ENCODE measurements at regions not wholly inside any gene's neighbourhood (a gene's known extent, or its start where the extent isn't known, plus 50 kb on each side); places are given as distances from the start of the nearest gene placed in this dataset.
"Not testable (repeated sequence)": the region's sequence is repeated elsewhere in the genome, so short reads cannot be mapped to it uniquely, and the experiment has no call there.

- Mint-ChIP-seq H3K27me3 (no peaks in the 10 kb centered on the region), H3K4me3 (no peak overlapping the region), H3K4me1 (peaks cover 45% of the 10 kb centered on the region), H3K27ac (no peak overlapping the region), H3K9me3 (peaks cover 4% of the 10 kb centered on the region), H3K36me3 (peaks cover 31% of the 10 kb centered on the region)
- DNase-seq = no peak
Measured at GRCh38 chr13:42417626-42418025, 145.7 kb downstream of the AKAP11 start.

GRCh38 chr13:42418184-42418583, 146.2 kb downstream of the AKAP11 start:
- H3K4me1 Mint-ChIP-seq = peaks cover 39% of the 10 kb centered on the region
- H3K4me3 Mint-ChIP-seq = no peak overlapping the region
- no peak for DNase-seq
- H3K27ac Mint-ChIP-seq = no peak overlapping the region
- H3K27me3 Mint-ChIP-seq = no peaks in the 10 kb centered on the region
- H3K36me3 Mint-ChIP-seq = peaks cover 37% of the 10 kb centered on the region
- peaks cover 7% of the 10 kb centered on the region for H3K9me3 Mint-ChIP-seq

GRCh38 chr13:42420304-42420703, 148.4 kb downstream of the AKAP11 start:
- DNase-seq = peak; percentile 51
- Mint-ChIP-seq H3K27ac (no peak overlapping the region), H3K27me3 (no peaks in the 10 kb centered on the region), H3K4me3 (no peak overlapping the region), H3K36me3 (peaks cover 40% of the 10 kb centered on the region), H3K4me1 (peaks cover 31% of the 10 kb centered on the region), H3K9me3 (peaks cover 16% of the 10 kb centered on the region)

- H3K9me3 Mint-ChIP-seq = peaks cover 15% of the 10 kb centered on the region
- no peak overlapping the region for H3K4me3 Mint-ChIP-seq
- no peak for DNase-seq
- H3K27me3 Mint-ChIP-seq = no peaks in the 10 kb centered on the region
- H3K4me1 Mint-ChIP-seq = peaks cover 29% of the 10 kb centered on the region
- no peak overlapping the region for H3K27ac Mint-ChIP-seq
- H3K36me3 Mint-ChIP-seq = peaks cover 37% of the 10 kb centered on the region
Measured at GRCh38 chr13:42422681-42423080, 150.7 kb downstream of the AKAP11 start.

GRCh38 chr13:42424182-42424581, 149.8 kb upstream of the TNFSF11 start:
- H3K4me3 Mint-ChIP-seq = no peak overlapping the region

GRCh38 chr13:42445354-42445753, 128.6 kb upstream of the TNFSF11 start:
- Mint-ChIP-seq H3K4me3 (no peak overlapping the region), H3K4me1 (peaks cover 6% of the 10 kb centered on the region), H3K27ac (no peak overlapping the region), H3K27me3 (no peaks in the 10 kb centered on the region), H3K36me3 (peaks cover 46% of the 10 kb centered on the region), H3K9me3 (peaks cover 28% of the 10 kb centered on the region)
- no peak for DNase-seq

More at GRCh38 chr13:42424182-42424581, 149.8 kb upstream of the TNFSF11 start:
- Mint-ChIP-seq H3K4me1 (peaks cover 17% of the 10 kb centered on the region), H3K36me3 (peaks cover 29% of the 10 kb centered on the region), H3K9me3 (peaks cover 15% of the 10 kb centered on the region), H3K27ac (no peak overlapping the region), H3K27me3 (no peaks in the 10 kb centered on the region)
- no peak for DNase-seq

GRCh38 chr13:42446597-42446996, 127.4 kb upstream of the TNFSF11 start:
- not testable (repeated sequence) for H3K27me3 Mint-ChIP-seq, H3K4me1 Mint-ChIP-seq, DNase-seq, H3K4me3 Mint-ChIP-seq, H3K27ac Mint-ChIP-seq
- H3K36me3 Mint-ChIP-seq = peaks cover 39% of the 10 kb centered on the region
- H3K9me3 Mint-ChIP-seq = peaks cover 24% of the 10 kb centered on the region

- H3K9me3 Mint-ChIP-seq = peaks cover 1% of the 10 kb centered on the region
- H3K27ac Mint-ChIP-seq = no peak overlapping the region
- H3K36me3 Mint-ChIP-seq = peaks cover 4% of the 10 kb centered on the region
- peaks cover 6% of the 10 kb centered on the region for H3K4me1 Mint-ChIP-seq
- no peaks in the 10 kb centered on the region for H3K27me3 Mint-ChIP-seq
- no peak overlapping the region for H3K4me3 Mint-ChIP-seq
- DNase-seq = no peak
Measured at GRCh38 chr13:42453091-42453645, 120.8 kb upstream of the TNFSF11 start.

- no peak for DNase-seq
- no peak overlapping the region for H3K27ac Mint-ChIP-seq
- peaks cover 2% of the 10 kb centered on the region for H3K4me1 Mint-ChIP-seq
- peaks cover 4% of the 10 kb centered on the region for H3K36me3 Mint-ChIP-seq
- H3K9me3 Mint-ChIP-seq = peaks cover 1% of the 10 kb centered on the region
- no peak overlapping the region for H3K4me3 Mint-ChIP-seq
- no peaks in the 10 kb centered on the region for H3K27me3 Mint-ChIP-seq
Measured at GRCh38 chr13:42454749-42455148, 119.2 kb upstream of the TNFSF11 start.

GRCh38 chr13:42458193-42458592, 115.8 kb upstream of the TNFSF11 start:
- H3K27ac Mint-ChIP-seq = no peak overlapping the region

GRCh38 chr13:42466123-42466522, 107.8 kb upstream of the TNFSF11 start:
- peak overlapping the region; percentile 39 for H3K27ac Mint-ChIP-seq
- H3K9me3 Mint-ChIP-seq = peaks cover 29% of the 10 kb centered on the region
- H3K36me3 Mint-ChIP-seq = peaks cover 41% of the 10 kb centered on the region

More at GRCh38 chr13:42458193-42458592, 115.8 kb upstream of the TNFSF11 start:
- no peak for DNase-seq
- H3K27me3 Mint-ChIP-seq = no peaks in the 10 kb centered on the region
- no peaks in the 10 kb centered on the region for H3K4me1 Mint-ChIP-seq
- peaks cover 18% of the 10 kb centered on the region for H3K36me3 Mint-ChIP-seq
- H3K9me3 Mint-ChIP-seq = peaks cover 11% of the 10 kb centered on the region
- H3K4me3 Mint-ChIP-seq = no peak overlapping the region

GRCh38 chr13:42466609-42467008, 107.3 kb upstream of the TNFSF11 start:
- H3K9me3 Mint-ChIP-seq = peaks cover 29% of the 10 kb centered on the region
- peaks cover 13% of the 10 kb centered on the region for H3K4me1 Mint-ChIP-seq
- no peaks in the 10 kb centered on the region for H3K27me3 Mint-ChIP-seq
- no peak overlapping the region for H3K27ac Mint-ChIP-seq
- H3K36me3 Mint-ChIP-seq = peaks cover 38% of the 10 kb centered on the region
- no peak overlapping the region for H3K4me3 Mint-ChIP-seq
- DNase-seq = no peak

More at GRCh38 chr13:42466123-42466522, 107.8 kb upstream of the TNFSF11 start:
- DNase-seq = no peak
- H3K27me3 Mint-ChIP-seq = no peaks in the 10 kb centered on the region
- H3K4me3 Mint-ChIP-seq = no peak overlapping the region
- H3K4me1 Mint-ChIP-seq = peaks cover 13% of the 10 kb centered on the region

GRCh38 chr13:42474954-42475353, 99.0 kb upstream of the TNFSF11 start:
- peaks cover 18% of the 10 kb centered on the region for H3K4me1 Mint-ChIP-seq
- H3K4me3 Mint-ChIP-seq = no peak overlapping the region
- H3K27ac Mint-ChIP-seq = peak overlapping the region; percentile 72
- peak; percentile 43 for DNase-seq
- H3K36me3 Mint-ChIP-seq = peaks cover 9% of the 10 kb centered on the region
- H3K9me3 Mint-ChIP-seq = peaks cover 5% of the 10 kb centered on the region
- no peaks in the 10 kb centered on the region for H3K27me3 Mint-ChIP-seq

- Mint-ChIP-seq H3K4me3 (no peak overlapping the region), H3K27me3 (no peaks in the 10 kb centered on the region), H3K9me3 (peaks cover 5% of the 10 kb centered on the region), H3K36me3 (peaks cover 9% of the 10 kb centered on the region), H3K27ac (no peak overlapping the region), H3K4me1 (peaks cover 18% of the 10 kb centered on the region)
- DNase-seq = no peak
Measured at GRCh38 chr13:42477596-42478190, 96.3 kb upstream of the TNFSF11 start.

GRCh38 chr13:42478531-42479156, 95.3 kb upstream of the TNFSF11 start:
- no peak overlapping the region for H3K4me3 Mint-ChIP-seq
- DNase-seq = no peak
- peaks cover 18% of the 10 kb centered on the region for H3K4me1 Mint-ChIP-seq
- H3K27ac Mint-ChIP-seq = no peak overlapping the region
- H3K9me3 Mint-ChIP-seq = peaks cover 5% of the 10 kb centered on the region
- peaks cover 9% of the 10 kb centered on the region for H3K36me3 Mint-ChIP-seq
- no peaks in the 10 kb centered on the region for H3K27me3 Mint-ChIP-seq

GRCh38 chr13:42484386-42484785, 89.6 kb upstream of the TNFSF11 start:
- Mint-ChIP-seq H3K9me3 (no peaks in the 10 kb centered on the region), H3K4me1 (no peaks in the 10 kb centered on the region), H3K36me3 (peaks cover 2% of the 10 kb centered on the region), H3K27ac (no peak overlapping the region), H3K4me3 (no peak overlapping the region), H3K27me3 (no peaks in the 10 kb centered on the region)
- DNase-seq = no peak
